ENCODE measurements at regions not wholly inside any gene's neighbourhood (a gene's known extent, or its start where the extent isn't known, plus 50 kb on each side); places are given as distances from the start of the nearest gene placed in this dataset.

- H3K9me3 Mint-ChIP-seq, result no peaks in the 10 kb centered on the region
- no peaks in the 10 kb centered on the region for H3K4me1 Mint-ChIP-seq
- no peaks in the 10 kb centered on the region for H3K27me3 Mint-ChIP-seq
- no peak overlapping the region for H3K27ac Mint-ChIP-seq
- H3K36me3 Mint-ChIP-seq, result no peaks in the 10 kb centered on the region
- DNase-seq, result no peak
- H3K4me3 Mint-ChIP-seq, result no peak overlapping the region
- CTCF ChIA-PET, result no interaction called here
These were observed 144.8 kb downstream of the DMRTA2 start for GRCh38 chr1:50278410-50278809.

GRCh38 chr1:50275566-50275965 is 147.7 kb downstream of the DMRTA2 start:
- no peak overlapping the region for H3K27ac Mint-ChIP-seq
- no peaks in the 10 kb centered on the region for H3K9me3 Mint-ChIP-seq
- H3K4me1 Mint-ChIP-seq, result no peaks in the 10 kb centered on the region
- no peaks in the 10 kb centered on the region for H3K27me3 Mint-ChIP-seq
- no peak for DNase-seq
- no peaks in the 10 kb centered on the region for H3K36me3 Mint-ChIP-seq
- H3K4me3 Mint-ChIP-seq, result no peak overlapping the region
- CTCF ChIA-PET, result no interaction called here

GRCh38 chr1:50272912-50273311 is 150.3 kb downstream of the DMRTA2 start:
- CTCF ChIA-PET, result interaction anchor here (1.5 kb wide), 1 partner anchor 23 kb away, joined by 3 read pairs; no protein-coding TSS in a partner anchor
- Mint-ChIP-seq H3K27ac (no peak overlapping the region), H3K4me1 (no peaks in the 10 kb centered on the region), H3K36me3 (no peaks in the 10 kb centered on the region), H3K27me3 (no peaks in the 10 kb centered on the region), H3K9me3 (no peaks in the 10 kb centered on the region), H3K4me3 (no peak overlapping the region)
- no peak for DNase-seq

DNA sequence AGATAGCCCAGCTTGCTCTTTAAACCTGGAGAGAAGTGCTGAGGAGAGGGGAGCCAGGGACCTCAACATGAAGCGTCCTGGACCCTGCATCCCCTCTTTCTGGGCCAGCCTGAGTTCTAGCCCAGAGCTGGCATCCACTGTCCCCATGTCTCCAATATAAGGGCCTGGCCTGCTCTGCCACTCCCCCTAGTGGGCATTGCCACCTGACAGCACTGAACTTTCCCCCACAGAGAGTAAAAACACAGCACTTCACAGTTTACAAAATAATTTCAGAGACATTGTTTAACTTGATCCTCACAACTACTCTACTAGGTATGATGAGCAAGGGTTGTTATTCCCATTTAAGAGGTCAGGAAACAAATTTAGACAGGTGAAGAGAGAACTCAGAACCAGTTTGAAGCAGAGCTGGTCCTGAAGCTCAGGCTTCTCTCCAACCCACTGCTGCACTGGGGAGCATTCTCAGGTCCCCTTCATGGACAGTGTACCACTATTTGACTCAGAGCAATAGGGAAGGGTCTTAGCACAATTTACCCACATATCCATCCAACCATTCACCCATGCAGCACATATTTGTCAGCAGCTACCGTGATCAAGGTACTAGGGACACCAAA is 151.2 kb downstream of the DMRTA2 start:
- peak; percentile 35 for DNase-seq
- H3K27me3 Mint-ChIP-seq, result no peaks in the 10 kb centered on the region
- no peaks in the 10 kb centered on the region for H3K4me1 Mint-ChIP-seq
- no peak overlapping the region for H3K4me3 Mint-ChIP-seq
- no peaks in the 10 kb centered on the region for H3K36me3 Mint-ChIP-seq
- CTCF ChIA-PET, result interaction anchor here (0.7 to 1.5 kb wide), 2 partner anchors 24 to 894 kb away, joined by 3 read pairs; no protein-coding TSS in a partner anchor
- H3K27ac Mint-ChIP-seq, result no peak overlapping the region
- no peaks in the 10 kb centered on the region for H3K9me3 Mint-ChIP-seq

DNA sequence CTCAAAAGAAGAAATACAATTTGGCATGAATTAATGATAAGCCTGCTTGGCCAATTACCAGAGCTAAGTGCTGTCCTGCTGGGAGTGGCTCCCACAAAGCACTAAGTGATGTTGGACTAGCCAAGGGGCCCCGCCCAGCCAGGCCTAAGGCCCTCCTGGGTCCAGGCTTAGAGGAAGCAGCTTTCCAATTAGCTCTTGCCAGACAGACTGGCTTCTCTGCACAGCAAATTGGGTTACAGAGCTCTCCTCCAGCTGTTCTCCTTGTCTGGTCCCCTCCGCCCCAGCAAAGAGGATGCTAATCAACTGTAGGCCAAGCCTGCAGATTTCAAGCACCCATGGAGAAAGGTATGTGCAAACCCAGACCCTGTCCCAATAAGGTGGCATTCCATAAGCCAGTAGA is 151.9 kb downstream of the DMRTA2 start:
- no peak for DNase-seq

DNA sequence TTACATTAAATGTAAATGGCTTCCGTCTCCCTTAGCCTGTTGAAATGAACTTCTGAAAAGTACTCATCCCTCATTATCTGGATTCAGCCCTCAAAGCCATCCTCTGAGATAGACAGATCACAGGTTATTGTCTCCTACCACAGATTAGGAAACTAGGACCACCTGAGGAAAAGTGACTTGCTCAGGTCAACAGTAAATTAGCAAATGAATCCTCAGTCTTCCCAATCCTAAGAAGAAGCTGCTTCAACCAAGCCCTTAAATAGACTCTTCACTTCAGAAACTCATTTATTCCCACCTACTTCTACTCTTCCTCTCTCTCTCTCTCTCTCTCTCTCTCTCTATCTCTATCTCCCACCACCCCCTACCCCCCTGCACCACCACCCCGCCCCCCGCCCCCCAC is 152.3 kb downstream of the DMRTA2 start:
- Mint-ChIP-seq H3K4me1 (no peaks in the 10 kb centered on the region), H3K9me3 (no peaks in the 10 kb centered on the region), H3K27me3 (no peaks in the 10 kb centered on the region), H3K27ac (no peak overlapping the region), H3K36me3 (no peaks in the 10 kb centered on the region), H3K4me3 (no peak overlapping the region)
- CTCF ChIA-PET, result no interaction called here
- DNase-seq, result no peak

More for the DNA sequence above, 151.9 kb downstream of the DMRTA2 start:
- H3K36me3 Mint-ChIP-seq, result no peaks in the 10 kb centered on the region
- CTCF ChIA-PET, result interaction anchor here (1.5 kb wide), 1 partner anchor 24 kb away, joined by 3 read pairs; no protein-coding TSS in a partner anchor
- H3K4me1 Mint-ChIP-seq, result no peaks in the 10 kb centered on the region
- H3K27ac Mint-ChIP-seq, result no peak overlapping the region
- no peaks in the 10 kb centered on the region for H3K9me3 Mint-ChIP-seq
- no peak overlapping the region for H3K4me3 Mint-ChIP-seq
- no peaks in the 10 kb centered on the region for H3K27me3 Mint-ChIP-seq

GRCh38 chr1:50268049-50268448 is 155.2 kb downstream of the DMRTA2 start:
- Mint-ChIP-seq H3K9me3 (no peaks in the 10 kb centered on the region), H3K27ac (no peak overlapping the region), H3K27me3 (no peaks in the 10 kb centered on the region), H3K4me3 (no peak overlapping the region), H3K4me1 (no peaks in the 10 kb centered on the region), H3K36me3 (no peaks in the 10 kb centered on the region)
- DNase-seq, result peak; percentile 27
- CTCF ChIA-PET, result no interaction called here

DNA sequence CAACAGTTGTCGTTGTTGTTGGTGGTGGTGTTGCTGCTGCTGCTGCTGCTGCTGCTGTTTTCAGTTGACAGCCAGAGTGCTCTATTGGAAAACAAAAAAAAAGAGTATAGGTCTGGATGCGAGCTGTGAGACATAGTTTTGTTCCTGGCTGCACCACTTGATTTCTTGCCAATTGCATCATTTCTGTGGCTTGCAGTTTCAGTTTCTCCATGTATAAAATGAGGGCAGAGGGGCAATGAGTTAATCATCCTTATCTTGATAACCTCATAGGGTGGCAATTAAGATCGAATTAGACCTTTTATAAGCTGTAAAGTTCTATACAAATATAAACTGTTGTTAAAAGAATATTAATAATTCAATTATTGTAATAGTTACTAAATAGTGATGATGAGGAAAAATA is 156.7 kb downstream of the DMRTA2 start:
- Mint-ChIP-seq H3K27me3 (no peaks in the 10 kb centered on the region), H3K36me3 (no peaks in the 10 kb centered on the region), H3K27ac (no peak overlapping the region), H3K4me3 (no peak overlapping the region), H3K4me1 (no peaks in the 10 kb centered on the region), H3K9me3 (no peaks in the 10 kb centered on the region)
- CTCF ChIA-PET, result no interaction called here
- no peak for DNase-seq

DNA sequence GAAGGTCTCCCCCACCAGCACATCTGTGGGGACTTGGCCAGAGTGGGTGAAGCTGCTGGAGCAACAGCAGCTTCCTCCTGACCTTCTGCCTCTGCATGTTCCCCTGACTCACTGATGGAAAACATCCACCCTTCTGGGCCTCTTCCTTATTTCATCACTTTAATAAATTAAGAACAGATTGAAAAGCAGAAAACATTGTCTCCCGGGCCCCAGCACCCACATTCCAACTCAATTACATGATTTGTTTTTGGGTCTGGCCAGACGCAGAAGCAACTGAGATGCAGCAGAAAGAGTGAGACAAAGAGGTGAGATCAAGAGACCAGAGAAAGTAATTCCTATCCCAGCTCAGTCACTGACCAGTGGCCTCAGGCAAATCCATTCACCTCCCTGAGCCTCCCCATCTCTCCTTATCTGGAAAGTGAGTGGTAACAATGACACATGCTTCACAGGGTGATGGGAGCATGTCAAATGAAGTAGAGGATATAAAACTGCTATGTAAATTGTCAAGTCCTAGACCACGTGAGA is 157.1 kb downstream of the ELAVL4 start:
- Mint-ChIP-seq H3K9me3 (no peaks in the 10 kb centered on the region), H3K36me3 (no peaks in the 10 kb centered on the region), H3K4me3 (no peak overlapping the region), H3K27ac (no peak overlapping the region), H3K27me3 (no peaks in the 10 kb centered on the region), H3K4me1 (no peaks in the 10 kb centered on the region)
- CTCF ChIA-PET, result no interaction called here
- DNase-seq, result no peak

DNA sequence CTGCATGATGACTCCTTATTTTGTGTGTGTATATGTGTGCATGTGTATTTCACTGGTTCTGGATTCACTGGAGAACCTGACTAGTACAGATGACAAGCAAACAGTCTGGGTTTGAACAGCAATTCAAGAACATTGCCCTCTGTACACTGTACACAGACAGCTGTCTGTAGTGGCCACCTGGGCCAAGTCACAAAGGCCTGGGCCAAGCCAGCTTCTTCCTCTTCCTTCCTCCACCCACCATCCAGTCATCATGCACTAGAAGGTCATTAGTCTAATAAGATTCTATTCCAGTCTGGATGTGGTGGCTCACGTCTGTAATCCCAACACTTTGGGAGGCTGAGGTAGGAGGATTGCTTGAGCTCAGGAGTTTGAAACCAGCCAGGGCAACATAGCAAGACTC is 155.9 kb downstream of the ELAVL4 start:
- no peaks in the 10 kb centered on the region for H3K27me3 Mint-ChIP-seq
- DNase-seq, result no peak
- H3K4me3 Mint-ChIP-seq, result no peak overlapping the region
- CTCF ChIA-PET, result no interaction called here
- H3K27ac Mint-ChIP-seq, result no peak overlapping the region
- no peaks in the 10 kb centered on the region for H3K9me3 Mint-ChIP-seq
- H3K4me1 Mint-ChIP-seq, result no peaks in the 10 kb centered on the region
- no peaks in the 10 kb centered on the region for H3K36me3 Mint-ChIP-seq

DNA sequence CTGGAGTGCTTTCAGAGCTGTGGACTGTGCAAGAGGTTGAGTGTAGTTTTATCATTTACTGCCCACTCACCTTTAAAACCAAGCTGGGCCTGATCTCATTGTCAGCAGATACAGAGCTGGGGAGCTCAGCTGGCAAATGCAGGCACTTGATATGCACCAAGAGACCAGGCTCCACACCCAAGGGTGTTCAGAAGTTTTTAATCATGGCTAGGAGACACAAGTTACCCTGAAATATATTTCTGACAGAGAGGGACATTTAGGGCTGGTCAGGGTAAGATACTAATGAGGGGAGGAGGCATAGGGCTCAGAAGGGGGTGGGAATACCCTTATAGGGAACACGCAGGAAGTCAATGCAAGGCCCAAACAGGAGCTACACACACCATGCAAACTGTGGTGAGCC is 153.7 kb downstream of the ELAVL4 start:
- H3K36me3 Mint-ChIP-seq, result no peaks in the 10 kb centered on the region
- no peaks in the 10 kb centered on the region for H3K4me1 Mint-ChIP-seq
- H3K9me3 Mint-ChIP-seq, result no peaks in the 10 kb centered on the region
- no peaks in the 10 kb centered on the region for H3K27me3 Mint-ChIP-seq
- CTCF ChIA-PET, result no interaction called here
- no peak overlapping the region for H3K4me3 Mint-ChIP-seq
- H3K27ac Mint-ChIP-seq, result no peak overlapping the region
- DNase-seq, result no peak

- Mint-ChIP-seq H3K27me3 (no peaks in the 10 kb centered on the region), H3K4me1 (no peaks in the 10 kb centered on the region), H3K4me3 (no peak overlapping the region), H3K9me3 (no peaks in the 10 kb centered on the region), H3K36me3 (no peaks in the 10 kb centered on the region), H3K27ac (no peak overlapping the region)
- CTCF ChIA-PET, result no interaction called here
- DNase-seq, result no peak
These were observed 153.2 kb downstream of the ELAVL4 start for GRCh38 chr1:50261951-50262350.

DNA sequence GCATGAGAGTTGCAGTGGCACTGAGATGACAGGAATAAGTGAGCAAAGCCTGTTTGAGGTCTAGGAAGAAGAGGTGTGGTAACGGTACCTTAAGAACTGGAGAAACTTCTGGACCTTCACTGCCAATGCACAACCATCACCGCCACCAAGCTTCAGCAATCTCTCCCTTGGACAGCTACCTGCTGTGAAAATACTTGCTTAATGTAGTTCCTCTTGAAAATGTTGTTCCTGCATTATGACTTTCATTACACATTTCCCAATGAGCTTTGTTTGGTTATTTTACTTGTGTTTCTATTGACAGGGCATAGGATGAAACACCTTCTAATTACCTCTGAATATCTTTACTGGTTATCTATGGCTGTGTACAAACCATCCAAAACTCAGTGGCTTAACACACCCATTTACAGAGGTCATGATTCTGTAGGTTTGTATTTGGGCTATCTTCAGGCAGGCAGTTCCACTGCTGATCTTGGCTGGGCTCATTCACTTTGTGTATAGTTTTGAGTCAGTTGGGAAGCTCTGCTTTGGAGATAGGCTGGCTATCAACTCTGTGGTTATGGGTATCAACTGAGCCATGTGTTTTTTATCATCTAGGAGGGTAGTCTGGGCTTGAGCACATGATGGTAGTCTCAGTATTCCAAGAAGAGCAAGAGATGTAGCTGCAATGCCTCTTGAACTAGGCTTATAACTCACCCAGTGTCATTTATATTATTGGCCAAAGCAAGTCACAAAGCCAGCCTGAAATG is 149.4 kb downstream of the ELAVL4 start:
- Mint-ChIP-seq H3K27ac (no peak overlapping the region), H3K36me3 (no peaks in the 10 kb centered on the region), H3K9me3 (no peaks in the 10 kb centered on the region), H3K27me3 (no peaks in the 10 kb centered on the region), H3K4me3 (no peak overlapping the region), H3K4me1 (no peaks in the 10 kb centered on the region)
- no peak for DNase-seq
- CTCF ChIA-PET, result no interaction called here

GRCh38 chr1:50257029-50257428 is 148.3 kb downstream of the ELAVL4 start:
- H3K36me3 Mint-ChIP-seq, result no peaks in the 10 kb centered on the region
- no peaks in the 10 kb centered on the region for H3K4me1 Mint-ChIP-seq
- H3K27ac Mint-ChIP-seq, result no peak overlapping the region
- no peaks in the 10 kb centered on the region for H3K9me3 Mint-ChIP-seq
- H3K27me3 Mint-ChIP-seq, result no peaks in the 10 kb centered on the region
- no peak for DNase-seq
- H3K4me3 Mint-ChIP-seq, result no peak overlapping the region
- CTCF ChIA-PET, result no interaction called here

All from activated naive CD4-positive, alpha-beta T cell treated with anti-CD3 and anti-CD28 coated beads, Interleukin-2, amount 10 ng/mL, durations not matched to agents 7 days and 5 days (primary cell).